ENCODE measurements at regions not wholly inside any gene's neighbourhood (a gene's known extent, or its start where the extent isn't known, plus 50 kb on each side); places are given as distances from the start of the nearest gene placed in this dataset.

DNA sequence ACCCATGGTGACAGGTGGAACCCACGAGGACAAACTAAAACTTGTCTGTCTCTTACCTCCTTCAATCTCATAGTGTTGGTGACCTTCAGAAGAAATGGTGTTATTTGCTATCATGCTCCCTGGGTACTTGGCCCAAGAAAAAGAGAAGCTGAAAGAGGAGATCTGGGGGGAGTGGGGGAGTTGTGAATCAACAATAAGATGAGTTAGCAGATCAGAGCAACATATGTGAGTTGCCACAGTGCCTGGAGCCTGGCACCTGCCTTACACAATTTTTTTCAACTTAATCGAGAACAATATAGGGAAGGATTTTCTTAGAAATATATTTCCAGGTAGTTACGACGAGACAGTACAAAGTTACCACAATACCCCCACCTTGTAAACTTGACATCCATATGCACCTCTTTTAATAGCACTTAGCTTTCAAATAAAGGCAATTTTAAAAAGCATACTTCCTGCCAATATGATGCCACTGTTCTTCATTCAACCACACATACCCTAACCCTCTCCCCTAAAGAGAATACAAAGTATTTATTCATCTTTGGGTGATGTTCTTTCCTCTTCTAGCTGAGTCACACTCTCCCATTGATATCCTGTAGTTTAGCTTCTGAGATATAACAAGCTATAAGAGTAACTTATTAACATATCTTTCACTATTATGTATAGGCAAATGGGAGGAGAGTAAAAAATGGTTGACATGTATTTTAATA, 424.1 kb upstream of the OR4E1 start:
- Histone ChIP-seq H3F3A (ENCODE audit: control insufficient read depth, insufficient read depth) (no peaks in the 10 kb centered on the region), H3K4me1 (ENCODE audit: control insufficient read depth, low read length) (no peaks in the 10 kb centered on the region), H3K36me3 (ENCODE audit: control insufficient read depth, low read length) (no peaks in the 10 kb centered on the region), H3K27me3 (ENCODE audit: control insufficient read depth, low read length) (peaks cover 28% of the 10 kb centered on the region), H3K4me2 (ENCODE audit: low read length) (no peak overlapping the region), H3K27ac (ENCODE audit: low read depth, low read length) (no peak overlapping the region), H3K9me2 (replicated peaks; ENCODE audit: control insufficient read depth, low read length) (no peaks in the 10 kb centered on the region), H3K79me2 (ENCODE audit: control insufficient read depth, low read length) (no peaks in the 10 kb centered on the region), H4K20me1 (ENCODE audit: control insufficient read depth, insufficient read depth, low read depth, low read length) (no peaks in the 10 kb centered on the region), H3K9me3 (ENCODE audit: control insufficient read depth, insufficient read depth, low read length) (no peaks in the 10 kb centered on the region), H3K4me3 (ENCODE audit: low read length) (no peak overlapping the region)
- TF ChIP-seq EZH2phosphoT487 (IDR thresholded peaks at IDR 0.05; ENCODE audit: borderline replicate concordance, low read length) (no peak), CTCF (IDR thresholded peaks at IDR 0.05; ENCODE audit: low read depth, low read length, poor library complexity, severe bottlenecking) (no peak)

- H3K9me3 ChIP-seq (ENCODE audit: control insufficient read depth, insufficient read depth, low read length), result no peaks in the 10 kb centered on the region
Measured at GRCh38 chr14:22097072-22097471, 423.5 kb upstream of the OR4E1 start.

GRCh38 chr14:22096514-22096895, 422.9 kb upstream of the OR4E1 start:
- Histone ChIP-seq H3K36me3 (ENCODE audit: control insufficient read depth, low read length) (no peaks in the 10 kb centered on the region), H3K4me3 (ENCODE audit: low read length) (no peak overlapping the region), H3K9me2 (replicated peaks; ENCODE audit: control insufficient read depth, low read length) (no peaks in the 10 kb centered on the region), H3K27ac (ENCODE audit: low read depth, low read length) (no peak overlapping the region), H3F3A (ENCODE audit: control insufficient read depth, insufficient read depth) (no peaks in the 10 kb centered on the region), H4K20me1 (ENCODE audit: control insufficient read depth, insufficient read depth, low read depth, low read length) (no peaks in the 10 kb centered on the region), H3K4me2 (ENCODE audit: low read length) (no peak overlapping the region), H3K79me2 (ENCODE audit: control insufficient read depth, low read length) (no peaks in the 10 kb centered on the region), H3K27me3 (ENCODE audit: control insufficient read depth, low read length) (peaks cover 25% of the 10 kb centered on the region), H3K9me3 (ENCODE audit: control insufficient read depth, insufficient read depth, low read length) (no peaks in the 10 kb centered on the region), H3K4me1 (ENCODE audit: control insufficient read depth, low read length) (no peaks in the 10 kb centered on the region)
- no peak for TF ChIP-seq CTCF (IDR thresholded peaks at IDR 0.05; ENCODE audit: low read depth, low read length, poor library complexity, severe bottlenecking)
- no peak for TF ChIP-seq EZH2phosphoT487 (IDR thresholded peaks at IDR 0.05; ENCODE audit: borderline replicate concordance, low read length)

More at GRCh38 chr14:22097072-22097471, 423.5 kb upstream of the OR4E1 start:
- H3K27ac ChIP-seq (ENCODE audit: low read depth, low read length), result no peak overlapping the region
- H3K27me3 ChIP-seq (ENCODE audit: control insufficient read depth, low read length), result peaks cover 28% of the 10 kb centered on the region
- TF ChIP-seq CTCF (IDR thresholded peaks at IDR 0.05; ENCODE audit: low read depth, low read length, poor library complexity, severe bottlenecking) (no peak), EZH2phosphoT487 (IDR thresholded peaks at IDR 0.05; ENCODE audit: borderline replicate concordance, low read length) (no peak)
- no peaks in the 10 kb centered on the region for H3K4me1 ChIP-seq (ENCODE audit: control insufficient read depth, low read length)
- no peaks in the 10 kb centered on the region for H4K20me1 ChIP-seq (ENCODE audit: control insufficient read depth, insufficient read depth, low read depth, low read length)
- H3K9me2 ChIP-seq (replicated peaks; ENCODE audit: control insufficient read depth, low read length), result no peaks in the 10 kb centered on the region
- no peak overlapping the region for H3K4me3 ChIP-seq (ENCODE audit: low read length)
- no peaks in the 10 kb centered on the region for H3K79me2 ChIP-seq (ENCODE audit: control insufficient read depth, low read length)
- no peak overlapping the region for H3K4me2 ChIP-seq (ENCODE audit: low read length)
- no peaks in the 10 kb centered on the region for H3F3A ChIP-seq (ENCODE audit: control insufficient read depth, insufficient read depth)
- H3K36me3 ChIP-seq (ENCODE audit: control insufficient read depth, low read length), result no peaks in the 10 kb centered on the region

Measured in DOHH2 (cell line).